HUES64 (cell line): ENCODE measurements at regions not wholly inside any gene's neighbourhood (a gene's known extent, or its start where the extent isn't known, plus 50 kb on each side); places are given as distances from the start of the nearest gene placed in this dataset.

ENCODE experiments used
- H3K27ac ChIP-seq: 2 replicates; pipeline ENCODE4 v1.7.0; 2013; ENCODE audit warnings: low read depth, low read length, inconsistent platforms
- H3K27me3 ChIP-seq: 2 replicates; pipeline ENCODE4 v1.6.1; 2013; ENCODE audit warnings: mild to moderate bottlenecking, low read length; ENCODE audit not compliant: insufficient read depth
- H3K36me3 ChIP-seq: 2 replicates; pipeline ENCODE4 v1.6.1; 2013; ENCODE audit warnings: mild to moderate bottlenecking, low read length; ENCODE audit not compliant: insufficient read depth
- H3K4me1 ChIP-seq: 2 replicates; pipeline ENCODE4 v1.6.1; 2013; ENCODE audit warnings: mild to moderate bottlenecking, low read length, moderate library complexity; ENCODE audit not compliant: insufficient read depth
- H3K4me3 ChIP-seq: 2 replicates; pipeline ENCODE4 v1.5.1; 2013; ENCODE audit warnings: mild to moderate bottlenecking, low read length, moderate library complexity
- H3K9ac ChIP-seq: 2 replicates; pipeline ENCODE4 v1.6.1; 2013; ENCODE audit warnings: mild to moderate bottlenecking, low read depth, low read length
- H3K9me3 ChIP-seq: 2 replicates; pipeline ENCODE4 v1.6.1; 2013; ENCODE audit warnings: low read depth, low read length; ENCODE audit not compliant: insufficient read depth
- WGBS: fragments of 150-250, 120-280 bp; methylation state at CpG from one replicate; pipeline ENCODE4 v1.1.7; 2013; ENCODE audit warnings: missing lambda C conversion rate; 5-methylcytosine and 5-hydroxymethylcytosine counted together

DNA sequence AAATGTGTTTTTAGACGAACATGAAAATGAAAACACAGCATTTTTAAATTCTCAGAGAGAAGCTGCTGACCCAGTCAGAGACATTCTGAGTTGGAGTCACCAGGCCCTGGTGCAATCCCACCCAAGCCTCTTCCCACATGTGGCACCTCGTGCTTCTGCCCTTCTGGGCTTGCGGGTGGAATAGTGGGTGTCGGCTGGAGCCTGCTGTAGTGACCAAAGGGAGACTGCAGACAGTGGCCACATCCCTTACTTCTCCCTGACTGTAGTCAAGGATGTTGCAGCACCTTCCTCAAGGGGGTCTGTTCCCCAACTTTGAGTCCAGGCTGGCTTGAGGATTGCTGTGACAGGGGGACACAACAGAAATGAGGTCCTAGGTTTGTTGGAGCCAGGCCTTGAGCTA lies 104.4 kb upstream of the GLI2 start:
- WGBS = 94% methylated on average over 4 of the region's 4 CpGs
- Histone ChIP-seq H3K27me3 (no peaks in the 10 kb centered on the region; the same call in 1 of the 2 replicates), H3K36me3 (no peaks in the 10 kb centered on the region)

GRCh38 chr2:120631724-120632123 lies 103.9 kb upstream of the GLI2 start:
- H3K4me1 ChIP-seq = no peaks in the 10 kb centered on the region
- no peaks in the 10 kb centered on the region; the same call in 1 of the 2 replicates for H3K27me3 ChIP-seq

More for the DNA sequence above, 104.4 kb upstream of the GLI2 start:
- H3K4me1 ChIP-seq = no peaks in the 10 kb centered on the region
- H3K9ac ChIP-seq = no peak overlapping the region
- H3K4me3 ChIP-seq = no peak overlapping the region
- H3K9me3 ChIP-seq = no peaks in the 10 kb centered on the region
- H3K27ac ChIP-seq = no peak overlapping the region

DNA sequence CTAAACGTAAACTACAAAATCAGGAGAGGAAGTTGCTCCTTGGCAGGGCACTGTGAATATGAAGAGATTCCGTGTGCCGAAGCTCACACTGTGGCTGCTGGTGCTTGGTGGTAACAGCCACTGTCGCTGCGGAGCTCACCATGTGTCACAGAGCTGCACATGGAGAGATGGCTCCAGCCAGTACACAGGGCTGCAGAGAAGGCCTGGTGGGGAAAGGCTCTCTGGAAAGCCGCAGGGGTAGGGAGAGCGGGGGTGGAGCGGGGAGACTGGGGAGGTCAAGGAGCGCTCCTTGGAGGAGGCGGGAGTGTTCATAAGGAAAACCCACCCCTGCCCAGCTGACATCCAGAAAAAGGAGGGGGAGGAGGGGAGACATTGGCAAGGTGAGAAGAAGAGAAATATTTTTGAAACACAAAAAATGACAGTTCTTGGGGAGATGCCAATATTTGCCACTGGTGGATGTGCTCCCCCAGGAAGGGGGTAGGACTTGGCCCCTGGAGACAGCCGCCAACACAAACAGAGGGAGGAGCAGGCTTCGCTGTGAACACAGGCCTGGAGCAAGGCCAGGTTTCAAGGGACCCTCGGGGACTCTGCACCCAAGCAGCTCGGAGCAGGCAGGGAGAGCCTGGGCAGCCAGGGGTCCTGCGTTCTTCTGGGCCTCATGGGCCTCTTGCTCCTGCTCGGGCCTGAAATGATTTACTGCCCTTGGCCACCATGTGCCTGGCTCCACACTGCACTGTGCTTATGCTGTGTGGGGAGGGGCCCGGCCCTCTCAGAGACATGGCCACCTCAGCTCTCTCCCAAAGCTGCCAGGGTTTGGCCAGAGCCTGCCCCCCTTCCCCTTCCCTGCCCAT lies 102.6 kb upstream of the GLI2 start:
- Histone ChIP-seq H3K36me3 (no peaks in the 10 kb centered on the region), H3K27me3 (no peaks in the 10 kb centered on the region; the same call in 1 of the 2 replicates), H3K4me1 (no peaks in the 10 kb centered on the region), H3K9me3 (no peaks in the 10 kb centered on the region), H3K27ac (no peak overlapping the region), H3K4me3 (no peak overlapping the region), H3K9ac (no peak overlapping the region)
- WGBS = 83% methylated on average over 17 of the region's 17 CpGs

More at GRCh38 chr2:120631724-120632123, 103.9 kb upstream of the GLI2 start:
- Histone ChIP-seq H3K4me3 (no peak overlapping the region), H3K9me3 (no peaks in the 10 kb centered on the region), H3K27ac (no peak overlapping the region), H3K36me3 (no peaks in the 10 kb centered on the region), H3K9ac (no peak overlapping the region)
- WGBS = 79% methylated on average over 3 of the region's 3 CpGs

GRCh38 chr2:120634533-120634932 lies 101.1 kb upstream of the GLI2 start:
- Histone ChIP-seq H3K4me3 (no peak overlapping the region), H3K27ac (no peak overlapping the region), H3K36me3 (no peaks in the 10 kb centered on the region), H3K9ac (no peak overlapping the region), H3K27me3 (no peaks in the 10 kb centered on the region; the same call in 1 of the 2 replicates), H3K9me3 (no peaks in the 10 kb centered on the region), H3K4me1 (no peaks in the 10 kb centered on the region)
- 96% methylated on average over 6 of the region's 6 CpGs for WGBS

GRCh38 chr2:120635146-120635545 lies 100.5 kb upstream of the GLI2 start:
- Histone ChIP-seq H3K27ac (no peak overlapping the region), H3K4me1 (no peaks in the 10 kb centered on the region), H3K36me3 (no peaks in the 10 kb centered on the region), H3K9me3 (no peaks in the 10 kb centered on the region), H3K9ac (no peak overlapping the region), H3K27me3 (no peaks in the 10 kb centered on the region; the same call in 1 of the 2 replicates), H3K4me3 (no peak overlapping the region)
- 94% methylated on average over 5 of the region's 5 CpGs for WGBS

DNA sequence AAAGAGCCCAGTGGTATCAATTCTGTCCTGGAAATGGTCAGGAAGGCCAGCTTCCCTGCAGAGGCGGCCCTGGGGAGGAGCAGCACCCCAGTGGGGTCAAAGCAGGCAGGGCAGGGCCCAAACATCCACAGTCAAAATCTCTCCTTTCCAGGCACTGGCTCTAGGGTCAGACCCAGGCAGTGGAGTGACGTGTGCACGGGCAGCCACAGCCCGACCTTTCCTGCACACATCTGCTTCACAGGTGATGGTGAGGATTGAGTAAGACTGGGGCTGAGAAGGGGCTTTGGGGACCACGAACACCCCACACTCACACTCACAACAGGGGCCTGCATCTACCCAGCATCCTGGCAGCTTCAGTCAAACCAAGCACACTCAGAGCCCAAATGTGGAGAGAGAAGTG lies 97.8 kb upstream of the GLI2 start:
- Histone ChIP-seq H3K27me3 (no peaks in the 10 kb centered on the region; the same call in 1 of the 2 replicates), H3K9ac (no peak overlapping the region), H3K36me3 (no peaks in the 10 kb centered on the region), H3K9me3 (no peaks in the 10 kb centered on the region), H3K4me3 (no peak overlapping the region), H3K27ac (no peak overlapping the region), H3K4me1 (no peaks in the 10 kb centered on the region)
- WGBS = 95% methylated on average over 3 of the region's 5 CpGs

DNA sequence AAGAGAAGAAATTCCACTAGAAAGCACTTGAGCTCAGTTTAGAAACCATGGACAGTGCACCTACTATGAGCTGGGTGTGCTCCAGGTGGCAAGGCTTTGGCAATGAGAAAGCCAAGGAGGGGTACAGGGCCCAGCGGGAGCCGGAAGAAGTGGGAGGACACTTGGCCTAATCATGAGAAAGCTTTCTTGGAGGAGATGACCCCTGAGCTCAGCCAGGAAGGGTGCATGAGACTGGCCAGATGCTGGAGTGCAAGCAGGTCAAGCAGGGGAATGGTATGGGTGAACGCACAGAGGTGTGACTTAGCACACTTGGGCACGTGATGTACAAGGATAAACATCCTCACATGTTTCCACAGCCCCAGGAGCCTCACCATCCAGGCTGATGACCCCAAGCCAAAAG lies 97.2 kb upstream of the GLI2 start:
- 92% methylated on average over 4 of the region's 4 CpGs for WGBS
- H3K9ac ChIP-seq = no peak overlapping the region
- no peaks in the 10 kb centered on the region for H3K4me1 ChIP-seq
- H3K27ac ChIP-seq = no peak overlapping the region
- no peaks in the 10 kb centered on the region for H3K9me3 ChIP-seq
- no peak overlapping the region for H3K4me3 ChIP-seq
- H3K27me3 ChIP-seq = no peaks in the 10 kb centered on the region; the same call in 1 of the 2 replicates
- no peaks in the 10 kb centered on the region for H3K36me3 ChIP-seq

DNA sequence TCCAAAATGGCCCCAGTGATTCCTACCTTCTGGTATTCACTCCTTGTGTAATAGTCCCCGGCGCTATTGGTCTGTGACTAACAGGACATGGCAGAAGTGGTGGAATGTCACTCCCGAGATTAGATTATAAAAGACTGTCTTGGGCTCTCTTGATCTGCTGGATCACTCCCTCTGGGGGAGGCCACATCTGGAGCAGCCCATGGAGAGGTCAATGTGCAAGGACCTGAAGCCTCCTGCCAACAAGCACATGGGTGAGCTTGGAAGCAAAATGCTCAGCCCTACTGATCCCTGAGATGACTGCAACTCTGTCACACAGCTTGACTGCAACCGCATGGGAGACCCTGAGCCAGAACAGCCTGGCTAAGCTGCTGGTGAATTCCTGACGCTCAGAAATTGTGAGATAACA lies 94.3 kb upstream of the GLI2 start:
- Histone ChIP-seq H3K27ac (no peak overlapping the region), H3K36me3 (no peaks in the 10 kb centered on the region), H3K9ac (no peak overlapping the region), H3K4me3 (no peak overlapping the region), H3K9me3 (no peaks in the 10 kb centered on the region), H3K27me3 (no peaks in the 10 kb centered on the region; the same call in 1 of the 2 replicates), H3K4me1 (no peaks in the 10 kb centered on the region)
- 88% methylated on average over 5 of the region's 5 CpGs for WGBS

GRCh38 chr2:120642646-120643045 lies 93.0 kb upstream of the GLI2 start:
- no peaks in the 10 kb centered on the region for H3K36me3 ChIP-seq
- no peak overlapping the region for H3K27ac ChIP-seq
- no peaks in the 10 kb centered on the region; the same call in 1 of the 2 replicates for H3K27me3 ChIP-seq
- H3K4me1 ChIP-seq = 0 out of 2 replicates have a peak, but pooled peaks cover 3% of the 10 kb centered on the region
- no peak overlapping the region for H3K4me3 ChIP-seq
- H3K9me3 ChIP-seq = no peaks in the 10 kb centered on the region
- WGBS = 94% methylated on average over 4 of the region's 4 CpGs
- H3K9ac ChIP-seq = no peak overlapping the region

GRCh38 chr2:120646994-120647393 lies 88.7 kb upstream of the GLI2 start:
- no peaks in the 10 kb centered on the region for H3K36me3 ChIP-seq
- 0 out of 2 replicates have a peak, but pooled peaks cover 3% of the 10 kb centered on the region for H3K4me1 ChIP-seq
- no peak overlapping the region for H3K4me3 ChIP-seq
- no peak overlapping the region for H3K27ac ChIP-seq
- 88% methylated on average over 2 of the region's 3 CpGs for WGBS
- H3K9ac ChIP-seq = no peak overlapping the region
- no peaks in the 10 kb centered on the region for H3K27me3 ChIP-seq
- H3K9me3 ChIP-seq = peaks cover 21% of the 10 kb centered on the region

DNA sequence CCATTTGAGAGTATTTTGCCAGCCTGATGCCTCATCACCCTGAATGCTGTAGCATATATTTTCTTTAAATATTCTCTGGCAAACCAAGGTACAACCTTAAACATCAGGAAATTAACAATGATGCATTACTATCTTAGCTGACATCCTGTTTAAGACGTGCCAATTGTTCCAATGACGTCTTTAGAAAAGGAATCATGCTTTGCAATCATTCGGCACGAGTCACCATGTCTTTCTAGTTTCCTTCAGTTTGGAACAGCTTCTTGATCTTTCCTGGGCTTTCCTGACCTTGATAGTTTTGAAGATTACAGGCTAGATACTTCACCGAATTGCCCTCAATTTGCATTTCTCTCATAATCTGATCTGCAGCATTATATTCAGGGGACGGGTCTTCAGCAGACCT lies 88.2 kb upstream of the GLI2 start:
- H3K27ac ChIP-seq = no peak overlapping the region
- no peaks in the 10 kb centered on the region for H3K27me3 ChIP-seq
- H3K9me3 ChIP-seq = peaks cover 25% of the 10 kb centered on the region
- 0 out of 2 replicates have a peak, but pooled peaks cover 3% of the 10 kb centered on the region for H3K4me1 ChIP-seq
- H3K9ac ChIP-seq = no peak overlapping the region
- H3K4me3 ChIP-seq = no peak overlapping the region
- WGBS = 63% methylated on average over 6 of the region's 6 CpGs
- H3K36me3 ChIP-seq = no peaks in the 10 kb centered on the region
